ENCODE measurements at regions not wholly inside any gene's neighbourhood (a gene's known extent, or its start where the extent isn't known, plus 50 kb on each side); places are given as distances from the start of the nearest gene placed in this dataset.

GRCh38 chr6:111936718-111937117 is 63.5 kb upstream of the FYN start:
- TF ChIP-seq CTCF (IDR thresholded peaks at IDR 0.05) (no peak), POLR2A (IDR thresholded peaks at IDR 0.05) (no peak)
